SK-N-SH treated with all-trans-retinoic acid at 6 μM for 48 hours (cell line): ENCODE measurements at regions not wholly inside any gene's neighbourhood (a gene's known extent, or its start where the extent isn't known, plus 50 kb on each side); places are given as distances from the start of the nearest gene placed in this dataset.

Experiments
- ATAC-seq: fragments of 200-7000 bp; cut with Tn5 transposase; 3 replicates; pipeline ENCODE4 v1.9.1; 2020; ENCODE audit warnings: mild to moderate bottlenecking, moderate library complexity
- BACH2 ChIP-seq: fragments of 250-450 bp; sonication (Bioruptor Pico); IDR thresholded peaks from 2 replicates; pipeline ENCODE4 v1.9.0; 2021; ENCODE audit warnings: mild to moderate bottlenecking, borderline replicate concordance
- CSDC2 ChIP-seq: fragments of 250-450 bp; sonication (Bioruptor Pico); IDR thresholded peaks from 2 replicates; pipeline ENCODE4 v1.5.0; 2020; ENCODE audit warnings: mild to moderate bottlenecking, moderate library complexity
- ESRRG ChIP-seq: fragments of 250-450 bp; sonication (Bioruptor Pico); IDR thresholded peaks from 2 replicates; pipeline ENCODE4 v1.6.1; 2021; ENCODE audit warnings: mild to moderate bottlenecking
- GLIS3 ChIP-seq: fragments of 250-450 bp; sonication (Bioruptor Pico); IDR thresholded peaks from 2 replicates; pipeline ENCODE4 v1.5.0; 2020; ENCODE audit warnings: mild to moderate bottlenecking, moderate library complexity
- ISL1 ChIP-seq: fragments of 250-450 bp; sonication (Bioruptor Pico); IDR thresholded peaks from 2 replicates; pipeline ENCODE4 v2.1.2; 2022; ENCODE audit warnings: mild to moderate bottlenecking, moderate library complexity
- OSR1 ChIP-seq: fragments of 250-450 bp; sonication (Bioruptor Pico); IDR thresholded peaks from 2 replicates; pipeline ENCODE4 v1.8.0; 2022; ENCODE audit warnings: moderate library complexity, mild to moderate bottlenecking, inconsistent platforms
- PPARA ChIP-seq: fragments of 250-450 bp; sonication (Bioruptor Pico); IDR thresholded peaks from 2 replicates; pipeline ENCODE4 v1.5.0; 2020; ENCODE audit warnings: mild to moderate bottlenecking, borderline replicate concordance
- RARB ChIP-seq: fragments of 250-450 bp; sonication (Bioruptor Pico); IDR thresholded peaks from 2 replicates; pipeline ENCODE4 v1.8.0; 2021; ENCODE audit warnings: mild to moderate bottlenecking, moderate library complexity
- SNAI2 ChIP-seq: fragments of 250-450 bp; sonication (Bioruptor Pico); IDR thresholded peaks from 2 replicates; pipeline ENCODE4 v1.5.0; 2020; ENCODE audit warnings: mild to moderate bottlenecking, moderate library complexity
- TCF4 ChIP-seq: fragments of 250-450 bp; sonication (Bioruptor Pico); IDR thresholded peaks from 2 replicates; pipeline ENCODE4 v1.8.0; 2021; ENCODE audit warnings: mild to moderate bottlenecking, moderate library complexity, borderline replicate concordance
- TOX ChIP-seq: fragments of 250-450 bp; sonication (Bioruptor Pico); IDR thresholded peaks from 2 replicates; pipeline ENCODE4 v1.8.0; 2021; ENCODE audit warnings: mild to moderate bottlenecking, moderate library complexity, borderline replicate concordance
- ZC3H10 ChIP-seq: fragments of 250-450 bp; sonication (Bioruptor Pico); IDR thresholded peaks from 2 replicates; pipeline ENCODE4 v1.5.1; 2021; ENCODE audit warnings: mild to moderate bottlenecking, moderate library complexity
- ZFP3 ChIP-seq: fragments of 250-450 bp; sonication (Bioruptor Pico); IDR thresholded peaks from 2 replicates; pipeline ENCODE4 v1.5.0; 2020; ENCODE audit warnings: mild to moderate bottlenecking, moderate library complexity
- ZFP30 ChIP-seq: fragments of 450-650 bp; formaldehyde crosslinking; IDR thresholded peaks from 2 replicates; pipeline ENCODE4 v1.5.0; 2022; ENCODE audit warnings: mild to moderate bottlenecking, moderate library complexity
- ZNF565 ChIP-seq: fragments of 450-650 bp; formaldehyde crosslinking; conservative IDR thresholded peaks from 2 replicates; pipeline ENCODE4 v1.5.0; 2020; ENCODE audit warnings: low read depth, mild to moderate bottlenecking, moderate library complexity
- ZNF70 ChIP-seq: fragments of 450-650 bp; formaldehyde crosslinking; IDR thresholded peaks from 2 replicates; pipeline ENCODE4 v1.5.0; 2020; ENCODE audit warnings: mild to moderate bottlenecking, moderate library complexity
- ZNF8 ChIP-seq: fragments of 450-650 bp; formaldehyde crosslinking; IDR thresholded peaks from 2 replicates; pipeline ENCODE4 v1.5.0; 2020; ENCODE audit warnings: mild to moderate bottlenecking, moderate library complexity
- TF ChIP-seq, protein P1 (sequence below): fragments of 250-450 bp; sonication (Bioruptor Pico); IDR thresholded peaks from 2 replicates; pipeline ENCODE4 v1.5.1; 2020; ENCODE audit warnings: low read depth, mild to moderate bottlenecking, moderate library complexity
- TF ChIP-seq, protein P2 (sequence below): fragments of 250-450 bp; sonication (Bioruptor Pico); IDR thresholded peaks from 2 replicates; pipeline ENCODE4 v1.8.0; 2020; ENCODE audit warnings: mild to moderate bottlenecking, moderate library complexity, borderline replicate concordance
- TF ChIP-seq, protein P3 (sequence below): fragments of 250-450 bp; sonication (Bioruptor Pico); IDR thresholded peaks from 2 replicates; pipeline ENCODE4 v1.5.1; 2021; ENCODE audit warnings: mild to moderate bottlenecking, moderate library complexity
- TF ChIP-seq, protein P4 (sequence below): fragments of 250-450 bp; sonication (Bioruptor Pico); IDR thresholded peaks from 2 replicates; pipeline ENCODE4 v1.5.0; 2020; ENCODE audit warnings: mild to moderate bottlenecking, moderate library complexity
- TF ChIP-seq, protein P5 (sequence below): fragments of 250-450 bp; sonication (Bioruptor Pico); IDR thresholded peaks from 2 replicates; pipeline ENCODE4 v1.8.0; 2021; ENCODE audit warnings: low read depth, mild to moderate bottlenecking, moderate library complexity, borderline replicate concordance

DNA sequence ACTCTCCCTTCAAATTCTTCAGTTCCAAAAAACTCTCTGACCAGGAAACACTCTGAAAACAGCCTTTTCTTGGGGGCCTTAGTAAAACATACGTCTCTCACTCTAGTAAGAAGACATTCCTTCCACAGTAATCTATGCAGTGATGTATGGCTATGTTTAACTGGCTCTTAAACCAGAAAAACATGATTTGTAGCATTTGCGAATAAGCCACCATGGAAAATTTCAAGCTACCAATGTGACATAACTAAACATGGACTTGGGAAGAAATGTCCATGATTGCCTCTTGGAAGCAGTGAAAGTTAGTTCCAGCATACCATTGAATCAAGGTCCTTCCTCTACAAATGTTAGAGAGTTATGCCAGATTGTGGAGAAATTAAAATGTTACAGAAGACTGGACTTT lies 121.5 kb upstream of the ATF7IP start:
- ATAC-seq, result no peak
- TF ChIP-seq ZC3H10 (CRISPR knock-in tag) (no peak), ZFP3 (CRISPR knock-in tag) (no peak), ZNF8 (CRISPR knock-in tag) (no peak), BACH2 (CRISPR knock-in tag) (no peak), OSR1 (no peak), ZFP30 (CRISPR knock-in tag) (no peak), SNAI2 (CRISPR knock-in tag) (no peak), CSDC2 (CRISPR knock-in tag) (no peak), ZNF565 (no peak), ZNF70 (CRISPR knock-in tag) (no peak), ISL1 (no peak), PPARA (CRISPR knock-in tag) (no peak)
- TF ChIP-seq, protein P1, sequence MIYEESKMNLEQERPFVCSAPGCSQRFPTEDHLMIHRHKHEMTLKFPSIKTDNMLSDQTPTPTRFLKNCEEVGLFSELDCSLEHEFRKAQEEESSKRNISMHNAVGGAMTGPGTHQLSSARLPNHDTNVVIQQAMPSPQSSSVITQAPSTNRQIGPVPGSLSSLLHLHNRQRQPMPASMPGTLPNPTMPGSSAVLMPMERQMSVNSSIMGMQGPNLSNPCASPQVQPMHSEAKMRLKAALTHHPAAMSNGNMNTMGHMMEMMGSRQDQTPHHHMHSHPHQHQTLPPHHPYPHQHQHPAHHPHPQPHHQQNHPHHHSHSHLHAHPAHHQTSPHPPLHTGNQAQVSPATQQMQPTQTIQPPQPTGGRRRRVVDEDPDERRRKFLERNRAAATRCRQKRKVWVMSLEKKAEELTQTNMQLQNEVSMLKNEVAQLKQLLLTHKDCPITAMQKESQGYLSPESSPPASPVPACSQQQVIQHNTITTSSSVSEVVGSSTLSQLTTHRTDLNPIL (CRISPR knock-in tag), result no peak
- TF ChIP-seq, protein P2, sequence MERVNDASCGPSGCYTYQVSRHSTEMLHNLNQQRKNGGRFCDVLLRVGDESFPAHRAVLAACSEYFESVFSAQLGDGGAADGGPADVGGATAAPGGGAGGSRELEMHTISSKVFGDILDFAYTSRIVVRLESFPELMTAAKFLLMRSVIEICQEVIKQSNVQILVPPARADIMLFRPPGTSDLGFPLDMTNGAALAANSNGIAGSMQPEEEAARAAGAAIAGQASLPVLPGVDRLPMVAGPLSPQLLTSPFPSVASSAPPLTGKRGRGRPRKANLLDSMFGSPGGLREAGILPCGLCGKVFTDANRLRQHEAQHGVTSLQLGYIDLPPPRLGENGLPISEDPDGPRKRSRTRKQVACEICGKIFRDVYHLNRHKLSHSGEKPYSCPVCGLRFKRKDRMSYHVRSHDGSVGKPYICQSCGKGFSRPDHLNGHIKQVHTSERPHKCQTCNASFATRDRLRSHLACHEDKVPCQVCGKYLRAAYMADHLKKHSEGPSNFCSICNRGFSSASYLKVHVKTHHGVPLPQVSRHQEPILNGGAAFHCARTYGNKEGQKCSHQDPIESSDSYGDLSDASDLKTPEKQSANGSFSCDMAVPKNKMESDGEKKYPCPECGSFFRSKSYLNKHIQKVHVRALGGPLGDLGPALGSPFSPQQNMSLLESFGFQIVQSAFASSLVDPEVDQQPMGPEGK (CRISPR knock-in tag), result no peak

DNA sequence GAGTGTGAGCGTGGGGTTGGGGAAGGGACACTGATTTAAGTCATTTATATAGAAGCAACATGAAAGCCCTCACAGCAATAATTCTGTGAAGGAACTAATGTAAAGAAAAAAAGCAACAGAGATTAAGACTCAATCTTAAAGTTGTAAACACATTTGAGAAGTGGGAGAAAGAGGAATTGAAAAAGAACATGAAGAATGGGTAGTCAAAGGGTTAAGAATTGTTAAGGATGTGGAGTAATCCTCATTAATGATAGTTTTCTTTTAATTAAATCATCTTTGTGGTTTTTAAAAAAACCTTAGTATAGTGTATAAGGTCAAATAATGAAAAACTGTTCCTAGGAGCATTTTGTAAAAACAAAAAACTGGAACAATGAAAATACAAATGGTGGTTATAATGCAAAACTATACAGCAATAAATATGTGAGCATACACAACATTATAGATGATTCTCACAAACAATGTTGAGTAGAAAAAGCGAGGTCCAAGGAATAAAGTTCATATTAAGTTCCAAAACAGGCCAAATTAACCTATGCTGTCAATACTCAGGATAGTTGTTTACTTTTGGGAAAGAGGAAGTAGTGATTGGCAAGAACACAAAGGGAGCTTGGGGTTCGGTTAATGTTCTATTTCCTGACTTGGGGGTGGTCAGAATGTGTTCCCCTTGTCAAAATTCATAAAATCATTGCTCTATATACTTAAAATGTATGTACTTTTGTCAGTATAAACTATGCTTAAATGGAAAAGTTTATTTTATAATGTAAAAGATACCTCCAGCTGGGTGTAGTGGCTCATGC lies 120.4 kb upstream of the ATF7IP start:
- ATAC-seq, result no peak
- TF ChIP-seq CSDC2 (CRISPR knock-in tag) (no peak), RARB (no peak), ZFP3 (CRISPR knock-in tag) (no peak), OSR1 (no peak), PPARA (CRISPR knock-in tag) (no peak), ZNF8 (CRISPR knock-in tag) (no peak)
- TF ChIP-seq, protein P3, sequence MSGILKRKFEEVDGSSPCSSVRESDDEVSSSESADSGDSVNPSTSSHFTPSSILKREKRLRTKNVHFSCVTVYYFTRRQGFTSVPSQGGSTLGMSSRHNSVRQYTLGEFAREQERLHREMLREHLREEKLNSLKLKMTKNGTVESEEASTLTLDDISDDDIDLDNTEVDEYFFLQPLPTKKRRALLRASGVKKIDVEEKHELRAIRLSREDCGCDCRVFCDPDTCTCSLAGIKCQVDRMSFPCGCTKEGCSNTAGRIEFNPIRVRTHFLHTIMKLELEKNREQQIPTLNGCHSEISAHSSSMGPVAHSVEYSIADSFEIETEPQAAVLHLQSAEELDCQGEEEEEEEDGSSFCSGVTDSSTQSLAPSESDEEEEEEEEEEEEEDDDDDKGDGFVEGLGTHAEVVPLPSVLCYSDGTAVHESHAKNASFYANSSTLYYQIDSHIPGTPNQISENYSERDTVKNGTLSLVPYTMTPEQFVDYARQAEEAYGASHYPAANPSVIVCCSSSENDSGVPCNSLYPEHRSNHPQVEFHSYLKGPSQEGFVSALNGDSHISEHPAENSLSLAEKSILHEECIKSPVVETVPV (CRISPR knock-in tag), result no peak
- TF ChIP-seq, protein P4, sequence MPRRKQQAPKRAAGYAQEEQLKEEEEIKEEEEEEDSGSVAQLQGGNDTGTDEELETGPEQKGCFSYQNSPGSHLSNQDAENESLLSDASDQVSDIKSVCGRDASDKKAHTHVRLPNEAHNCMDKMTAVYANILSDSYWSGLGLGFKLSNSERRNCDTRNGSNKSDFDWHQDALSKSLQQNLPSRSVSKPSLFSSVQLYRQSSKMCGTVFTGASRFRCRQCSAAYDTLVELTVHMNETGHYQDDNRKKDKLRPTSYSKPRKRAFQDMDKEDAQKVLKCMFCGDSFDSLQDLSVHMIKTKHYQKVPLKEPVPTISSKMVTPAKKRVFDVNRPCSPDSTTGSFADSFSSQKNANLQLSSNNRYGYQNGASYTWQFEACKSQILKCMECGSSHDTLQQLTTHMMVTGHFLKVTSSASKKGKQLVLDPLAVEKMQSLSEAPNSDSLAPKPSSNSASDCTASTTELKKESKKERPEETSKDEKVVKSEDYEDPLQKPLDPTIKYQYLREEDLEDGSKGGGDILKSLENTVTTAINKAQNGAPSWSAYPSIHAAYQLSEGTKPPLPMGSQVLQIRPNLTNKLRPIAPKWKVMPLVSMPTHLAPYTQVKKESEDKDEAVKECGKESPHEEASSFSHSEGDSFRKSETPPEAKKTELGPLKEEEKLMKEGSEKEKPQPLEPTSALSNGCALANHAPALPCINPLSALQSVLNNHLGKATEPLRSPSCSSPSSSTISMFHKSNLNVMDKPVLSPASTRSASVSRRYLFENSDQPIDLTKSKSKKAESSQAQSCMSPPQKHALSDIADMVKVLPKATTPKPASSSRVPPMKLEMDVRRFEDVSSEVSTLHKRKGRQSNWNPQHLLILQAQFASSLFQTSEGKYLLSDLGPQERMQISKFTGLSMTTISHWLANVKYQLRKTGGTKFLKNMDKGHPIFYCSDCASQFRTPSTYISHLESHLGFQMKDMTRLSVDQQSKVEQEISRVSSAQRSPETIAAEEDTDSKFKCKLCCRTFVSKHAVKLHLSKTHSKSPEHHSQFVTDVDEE (CRISPR knock-in tag), result no peak
- TF ChIP-seq, protein P5, sequence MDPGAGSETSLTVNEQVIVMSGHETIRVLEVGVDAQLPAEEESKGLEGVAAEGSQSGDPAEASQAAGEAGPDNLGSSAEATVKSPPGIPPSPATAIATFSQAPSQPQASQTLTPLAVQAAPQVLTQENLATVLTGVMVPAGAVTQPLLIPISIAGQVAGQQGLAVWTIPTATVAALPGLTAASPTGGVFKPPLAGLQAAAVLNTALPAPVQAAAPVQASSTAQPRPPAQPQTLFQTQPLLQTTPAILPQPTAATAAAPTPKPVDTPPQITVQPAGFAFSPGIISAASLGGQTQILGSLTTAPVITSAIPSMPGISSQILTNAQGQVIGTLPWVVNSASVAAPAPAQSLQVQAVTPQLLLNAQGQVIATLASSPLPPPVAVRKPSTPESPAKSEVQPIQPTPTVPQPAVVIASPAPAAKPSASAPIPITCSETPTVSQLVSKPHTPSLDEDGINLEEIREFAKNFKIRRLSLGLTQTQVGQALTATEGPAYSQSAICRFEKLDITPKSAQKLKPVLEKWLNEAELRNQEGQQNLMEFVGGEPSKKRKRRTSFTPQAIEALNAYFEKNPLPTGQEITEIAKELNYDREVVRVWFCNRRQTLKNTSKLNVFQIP, result no peak

DNA sequence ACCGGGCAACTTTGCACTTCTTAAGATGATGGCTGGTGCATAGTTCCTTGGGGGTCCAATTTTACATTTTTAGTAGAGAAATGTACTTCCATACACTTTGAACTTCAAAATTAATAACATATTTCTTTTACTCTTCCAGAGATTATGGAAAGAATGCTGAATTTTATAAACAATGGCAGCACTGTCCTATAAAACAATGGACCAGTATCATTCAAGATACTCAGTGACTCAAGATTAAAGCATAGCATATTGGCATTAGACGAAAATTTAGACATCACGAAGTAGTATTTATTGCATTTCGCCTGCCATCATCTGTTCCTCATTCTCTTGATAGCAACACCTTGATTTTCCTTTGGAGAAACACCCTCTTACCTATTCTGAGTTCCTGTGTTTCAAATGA lies 118.3 kb upstream of the ATF7IP start:
- ATAC-seq, result no peak
- TF ChIP-seq ESRRG (CRISPR knock-in tag), result no peak
- TF ChIP-seq TOX (CRISPR knock-in tag), result no peak
- TF ChIP-seq ZNF70 (CRISPR knock-in tag), result no peak

DNA sequence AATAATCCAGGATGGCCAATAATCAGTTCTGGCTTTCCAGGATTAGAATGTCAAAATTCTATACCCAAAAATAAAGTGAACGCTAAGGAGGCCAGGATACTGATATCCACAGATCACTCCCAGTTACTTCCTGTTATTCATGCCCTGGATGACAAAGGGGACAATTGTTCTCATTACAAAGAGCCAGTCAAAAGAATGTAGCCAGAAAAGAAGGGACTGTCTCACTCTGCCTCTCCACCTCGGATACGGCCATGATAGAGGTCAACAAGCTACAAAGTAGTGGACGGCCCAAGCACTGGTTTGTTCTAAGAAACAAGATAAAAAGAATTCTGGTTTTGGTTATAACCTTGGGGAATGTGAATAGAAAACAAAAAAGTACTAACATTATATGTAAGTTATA lies 116.1 kb upstream of the ATF7IP start:
- no peak for ATAC-seq
- TF ChIP-seq ZNF565, result no peak
- TF ChIP-seq OSR1, result no peak
- no peak for TF ChIP-seq PPARA (CRISPR knock-in tag)
- TF ChIP-seq TCF4 (CRISPR knock-in tag), result no peak
- no peak for TF ChIP-seq SNAI2 (CRISPR knock-in tag)
- TF ChIP-seq, protein P1 (CRISPR knock-in tag), result no peak
- TF ChIP-seq GLIS3, result no peak
